Fibroblast of lung (primary cell): ENCODE measurements at regions not wholly inside any gene's neighbourhood (a gene's known extent, or its start where the extent isn't known, plus 50 kb on each side); places are given as distances from the start of the nearest gene placed in this dataset.

Experiments used
- DNase-seq, 2 donors: peaks; one replicate each; pipeline versions ENCODE4 v3.0.0 to v3.0.0-alpha.2; 2010; ENCODE audit warnings: low read depth in 2 of 2
- H2AFZ ChIP-seq: 2 replicates; pipeline ENCODE4 v1.5.1; 2012; ENCODE audit warnings: low read length, control low read depth, inconsistent platforms
- H3K27ac ChIP-seq: 2 replicates; pipeline ENCODE4 v1.5.1; 2011; ENCODE audit warnings: low read length, control low read depth; ENCODE audit not compliant: insufficient read depth
- H3K27me3 ChIP-seq: 2 replicates; pipeline ENCODE4 v1.5.1; 2011; ENCODE audit warnings: mild to moderate bottlenecking, low read length; ENCODE audit not compliant: control insufficient read depth, insufficient read depth
- H3K36me3 ChIP-seq: 2 replicates; pipeline ENCODE4 v1.5.1; 2011; ENCODE audit warnings: low read length; ENCODE audit not compliant: control insufficient read depth, insufficient read depth
- H3K4me1 ChIP-seq: 2 replicates; pipeline ENCODE4 v1.5.1; 2011; ENCODE audit warnings: low read length; ENCODE audit not compliant: control insufficient read depth, insufficient read depth; ENCODE audit errors: extremely low read depth
- H3K4me2 ChIP-seq: 2 replicates; pipeline ENCODE4 v1.5.1; 2011; ENCODE audit warnings: low read length, control low read depth; ENCODE audit not compliant: insufficient read depth; ENCODE audit errors: extremely low read depth
- H3K4me3 ChIP-seq, 4 experiments: fragments of 200-600 bp in 1 of 4; sonication (generic) in 1 of 4; replicated peaks in 1 of 4; 2 replicates each; pipeline ENCODE4 v1.5.1; 2011 to 2016; ENCODE audit warnings: low read length in 4 of 4, low read depth in 3 of 4, mild to moderate bottlenecking in 3 of 4, control low read depth in 2 of 4, inconsistent platforms in 1 of 4, mixed read lengths in 1 of 4; ENCODE audit not compliant: insufficient read depth in 1 of 4; ENCODE audit errors: control extremely low read depth in 1 of 4
- H3K79me2 ChIP-seq: 2 replicates; pipeline ENCODE4 v1.5.1; 2012; ENCODE audit warnings: mild to moderate bottlenecking, low read length, inconsistent platforms; ENCODE audit not compliant: control insufficient read depth, insufficient read depth
- H3K9ac ChIP-seq: 2 replicates; pipeline ENCODE4 v1.5.1; 2011; ENCODE audit warnings: mild to moderate bottlenecking, low read length, control low read depth; ENCODE audit not compliant: insufficient read depth
- H3K9me3 ChIP-seq: 2 replicates; pipeline ENCODE4 v1.5.1; 2012; ENCODE audit warnings: low read depth, low read length; ENCODE audit not compliant: control insufficient read depth, insufficient read depth
- H4K20me1 ChIP-seq: 2 replicates; pipeline ENCODE4 v1.5.1; 2011; ENCODE audit warnings: low read length; ENCODE audit not compliant: control insufficient read depth, insufficient read depth; ENCODE audit errors: extremely low read depth
- EZH2 ChIP-seq: IDR thresholded peaks from 2 replicates; pipeline ENCODE4 v1.5.1; 2012; ENCODE audit warnings: low read length, control low read depth, mild to moderate bottlenecking; ENCODE audit errors: missing control alignments
- TF ChIP-seq, protein P1 (sequence below), 2 donors: IDR thresholded peaks in 1 of 2; conservative IDR thresholded peaks in 1 of 2; 1 replicate in 1 of 2; 2 replicates in 1 of 2; pipeline ENCODE4 v1.5.1; 2011 to 2012; ENCODE audit warnings: low read length in 2 of 2, control low read depth in 1 of 2, inconsistent platforms in 1 of 2, low read depth in 1 of 2, mild to moderate bottlenecking in 1 of 2

DNA sequence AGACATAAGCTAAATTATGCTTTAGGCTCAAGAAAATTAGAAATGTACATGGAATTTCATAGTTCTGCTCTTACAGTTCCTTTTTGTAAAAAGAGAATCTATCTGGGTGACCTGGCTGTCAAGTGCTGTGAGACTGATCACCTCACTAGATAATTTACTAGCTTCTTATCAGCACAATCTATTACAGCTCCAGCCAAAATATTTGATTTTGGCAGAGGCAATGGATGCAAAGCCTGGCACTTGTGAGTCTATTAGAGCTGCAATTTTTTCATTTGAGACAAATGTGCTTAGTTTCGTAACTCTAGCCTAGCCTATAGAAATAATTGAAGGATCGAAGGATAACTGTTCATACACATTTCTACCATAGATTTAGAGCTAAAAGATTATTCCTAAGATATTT, 927.5 kb downstream of the SLC6A15 start:
- no peak for TF ChIP-seq EZH2
- TF ChIP-seq, protein P1, sequence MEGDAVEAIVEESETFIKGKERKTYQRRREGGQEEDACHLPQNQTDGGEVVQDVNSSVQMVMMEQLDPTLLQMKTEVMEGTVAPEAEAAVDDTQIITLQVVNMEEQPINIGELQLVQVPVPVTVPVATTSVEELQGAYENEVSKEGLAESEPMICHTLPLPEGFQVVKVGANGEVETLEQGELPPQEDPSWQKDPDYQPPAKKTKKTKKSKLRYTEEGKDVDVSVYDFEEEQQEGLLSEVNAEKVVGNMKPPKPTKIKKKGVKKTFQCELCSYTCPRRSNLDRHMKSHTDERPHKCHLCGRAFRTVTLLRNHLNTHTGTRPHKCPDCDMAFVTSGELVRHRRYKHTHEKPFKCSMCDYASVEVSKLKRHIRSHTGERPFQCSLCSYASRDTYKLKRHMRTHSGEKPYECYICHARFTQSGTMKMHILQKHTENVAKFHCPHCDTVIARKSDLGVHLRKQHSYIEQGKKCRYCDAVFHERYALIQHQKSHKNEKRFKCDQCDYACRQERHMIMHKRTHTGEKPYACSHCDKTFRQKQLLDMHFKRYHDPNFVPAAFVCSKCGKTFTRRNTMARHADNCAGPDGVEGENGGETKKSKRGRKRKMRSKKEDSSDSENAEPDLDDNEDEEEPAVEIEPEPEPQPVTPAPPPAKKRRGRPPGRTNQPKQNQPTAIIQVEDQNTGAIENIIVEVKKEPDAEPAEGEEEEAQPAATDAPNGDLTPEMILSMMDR (conservative IDR thresholded peaks at IDR 0.05 in 1 of 2, IDR thresholded peaks at IDR 0.05 in 1 of 2; ENCODE audit: low read depth in 1 of 2, low read length in 2 of 2) = no peak
- H3K4me2 ChIP-seq = no peak overlapping the region

DNA sequence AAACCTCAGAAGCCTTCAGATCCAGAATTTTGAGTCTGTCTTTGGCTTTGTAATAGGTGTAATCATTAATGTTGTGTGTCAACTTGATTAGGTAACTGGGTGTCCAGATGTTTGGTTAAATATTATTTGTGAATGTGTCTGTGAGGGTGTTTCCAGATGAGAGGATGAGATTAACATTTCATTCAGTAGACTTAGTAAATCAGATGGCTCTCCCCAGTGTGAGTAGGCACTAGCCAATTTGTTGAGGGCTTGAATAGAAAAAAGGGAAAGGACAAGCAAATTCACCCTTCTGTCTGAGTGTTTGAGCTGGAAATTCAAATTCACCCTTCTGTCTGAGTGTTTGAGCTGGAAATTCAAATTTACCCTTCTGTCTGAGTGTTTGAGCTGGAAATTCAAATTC, 932.2 kb downstream of the SLC6A15 start:
- Histone ChIP-seq H3K9me3 (no peaks in the 10 kb centered on the region), H2AFZ (no peak overlapping the region), H3K27ac (no peak overlapping the region), H3K4me1 (no peaks in the 10 kb centered on the region), H3K4me2 (no peak overlapping the region), H3K79me2 (no peaks in the 10 kb centered on the region), H3K9ac (no peak overlapping the region), H4K20me1 (no peaks in the 10 kb centered on the region), H3K36me3 (no peaks in the 10 kb centered on the region), H3K4me3 (no peak overlapping the region), H3K27me3 (no peaks in the 10 kb centered on the region)
- DNase-seq = no peak
- TF ChIP-seq EZH2 = no peak
- TF ChIP-seq, protein P1 (conservative IDR thresholded peaks at IDR 0.05 in 1 of 2, IDR thresholded peaks at IDR 0.05 in 1 of 2; ENCODE audit: low read depth in 1 of 2, low read length in 2 of 2) = no peak

More for the DNA sequence above, 927.5 kb downstream of the SLC6A15 start:
- H3K9me3 ChIP-seq = no peaks in the 10 kb centered on the region
- no peaks in the 10 kb centered on the region for H3K4me1 ChIP-seq
- no peak overlapping the region for H3K9ac ChIP-seq
- no peaks in the 10 kb centered on the region for H4K20me1 ChIP-seq
- no peak for DNase-seq
- no peak overlapping the region for H3K4me3 ChIP-seq
- no peaks in the 10 kb centered on the region for H3K36me3 ChIP-seq
- no peak overlapping the region for H3K27ac ChIP-seq
- H2AFZ ChIP-seq = no peak overlapping the region
- H3K79me2 ChIP-seq = no peaks in the 10 kb centered on the region
- no peaks in the 10 kb centered on the region for H3K27me3 ChIP-seq

DNA sequence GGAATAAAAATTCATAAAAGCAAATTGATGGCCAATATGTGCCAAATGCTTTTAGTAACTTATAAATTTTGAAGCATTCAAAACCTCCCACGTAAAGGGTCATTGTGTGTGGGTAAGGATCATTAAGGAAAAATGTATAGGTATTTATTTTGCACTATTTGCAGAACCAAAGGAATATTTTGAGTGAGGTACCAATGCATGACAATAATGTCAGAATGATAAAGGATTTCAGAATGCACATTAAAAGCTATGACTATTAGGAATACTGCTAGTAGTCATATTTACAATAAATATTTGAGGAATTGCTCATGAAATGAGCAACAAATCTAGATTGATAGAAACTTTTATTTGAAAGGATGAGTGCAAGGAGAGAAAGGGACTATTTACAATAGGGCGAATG, 932.8 kb downstream of the SLC6A15 start:
- H3K79me2 ChIP-seq = no peaks in the 10 kb centered on the region
- H3K27ac ChIP-seq = no peak overlapping the region
- no peak overlapping the region for H3K4me3 ChIP-seq
- TF ChIP-seq EZH2 = no peak
- TF ChIP-seq, protein P1 (conservative IDR thresholded peaks at IDR 0.05 in 1 of 2, IDR thresholded peaks at IDR 0.05 in 1 of 2; ENCODE audit: low read depth in 1 of 2, low read length in 2 of 2) = no peak
- H3K9me3 ChIP-seq = no peaks in the 10 kb centered on the region
- H4K20me1 ChIP-seq = no peaks in the 10 kb centered on the region
- H3K27me3 ChIP-seq = no peaks in the 10 kb centered on the region
- H3K36me3 ChIP-seq = no peaks in the 10 kb centered on the region
- no peak for DNase-seq
- H3K4me1 ChIP-seq = no peaks in the 10 kb centered on the region
- H3K9ac ChIP-seq = no peak overlapping the region
- H3K4me2 ChIP-seq = no peak overlapping the region
- H2AFZ ChIP-seq = no peak overlapping the region
